ENCODE measurements at regions not wholly inside any gene's neighbourhood (a gene's known extent, or its start where the extent isn't known, plus 50 kb on each side); places are given as distances from the start of the nearest gene placed in this dataset.

- no peak overlapping the region for H3K23ac ChIP-seq (ENCODE audit: low read depth, low read length)
- in situ Hi-C loops (cut with MboI; ENCODE audit: low sequenced_read_pairs) = no loop called here
- CTCF ChIA-PET = no interaction called here
Observed at GRCh38 chr20:57893366-57893999, 183.7 kb upstream of the PMEPA1 start.

More at GRCh38 chr20:57893366-57893999, 183.7 kb upstream of the PMEPA1 start:
- Histone ChIP-seq H3K14ac (replicated peaks; ENCODE audit: low read depth, low read length) (no peak overlapping the region), H3K4me2 (ENCODE audit: low read depth, low read length) (no peak overlapping the region), H2BK20ac (ENCODE audit: low read depth, low read length) (no peak overlapping the region), H3K36me3 (ENCODE audit: control insufficient read depth, insufficient read depth, low read length) (no peaks in the 10 kb centered on the region), H3K4me3 (ENCODE audit: insufficient read depth, low read depth, low read length) (no peak overlapping the region), H3K18ac (ENCODE audit: low read depth, low read length) (no peak overlapping the region), H3K56ac (ENCODE audit: extremely low read depth, insufficient read depth, low read length) (no peak overlapping the region), H4K5ac (ENCODE audit: low read depth, low read length) (no peak overlapping the region), H3K4me1 (ENCODE audit: control insufficient read depth, insufficient read depth, low read length) (no peaks in the 10 kb centered on the region), H4K91ac (ENCODE audit: insufficient read depth, low read depth, low read length) (no peak overlapping the region), H2AK5ac (ENCODE audit: low read depth, low read length) (no peak overlapping the region), H2BK15ac (ENCODE audit: low read depth, low read length) (no peak overlapping the region), H2AK9ac (replicated peaks; ENCODE audit: low read depth, low read length, poor library complexity) (no peak overlapping the region), H2AFZ (replicated peaks; ENCODE audit: low read length, poor library complexity) (no peak overlapping the region), H2BK120ac (ENCODE audit: low read depth, low read length) (no peak overlapping the region), H3K79me1 (ENCODE audit: low read depth in 1 of 2, low read length in 2 of 2) (no peaks in the 10 kb centered on the region), H3K27me3 (ENCODE audit: control insufficient read depth, insufficient read depth, low read length) (peaks cover 4% of the 10 kb centered on the region), H3K9ac (ENCODE audit: low read depth, low read length) (no peak overlapping the region), H3K9me3 (ENCODE audit: control insufficient read depth, insufficient read depth, low read length) (no peaks in the 10 kb centered on the region), H3K27ac (ENCODE audit: insufficient read depth, low read length) (no peak overlapping the region), H3K9me1 (ENCODE audit: insufficient read depth, low read length) (no peaks in the 10 kb centered on the region), H4K8ac (ENCODE audit: low read depth in 2 of 2, low read length in 2 of 2) (no peak overlapping the region), H4K20me1 (ENCODE audit: insufficient read depth, low read length) (no peaks in the 10 kb centered on the region), H3K4ac (ENCODE audit: low read depth, low read length) (no peak overlapping the region), H2BK5ac (ENCODE audit: low read depth, low read length, poor library complexity, severe bottlenecking) (no peak overlapping the region)
- ATAC-seq (ENCODE audit: low read depth) (no peak), DNase-seq (no peak)
- intact Hi-C loops (cut with micrococcal nuclease) = no loop called here
- POLR2A ChIA-PET (ENCODE audit: unreplicated experiment) = no interaction called here
- 10% methylated on average over 3 of the region's 16 CpGs; no CpG with 5 or more reads in 1 of the 2 experiments for WGBS, 2 experiments (ENCODE audit: extremely low coverage in 2 of 2, insufficient read length in 1 of 2)
- TF ChIP-seq NFE2L2 (IDR thresholded peaks at IDR 0.05; ENCODE audit: low read depth, low read length) (no peak), RFX5 (IDR thresholded peaks at IDR 0.05; ENCODE audit: low read depth, low read length) (no peak), CEBPB (IDR thresholded peaks at IDR 0.05; ENCODE audit: low read depth, low read length) (no peak), CTCF (conservative IDR thresholded peaks at IDR 0.05; ENCODE audit: low read depth, low read length) (no peak), RAD21 (IDR thresholded peaks at IDR 0.05; ENCODE audit: low read length) (no peak), MAZ (IDR thresholded peaks at IDR 0.05; ENCODE audit: borderline replicate concordance, low read depth, low read length) (no peak), CHD1 (IDR thresholded peaks at IDR 0.05; ENCODE audit: low read depth, low read length) (no peak), MAFK (IDR thresholded peaks at IDR 0.05; ENCODE audit: low read depth, low read length) (no peak), MXI1 (IDR thresholded peaks at IDR 0.05; ENCODE audit: borderline replicate concordance, low read depth, low read length) (no peak), RCOR1 (IDR thresholded peaks at IDR 0.05; ENCODE audit: insufficient replicate concordance, low read length) (no peak), FOS (IDR thresholded peaks at IDR 0.05; ENCODE audit: low read depth, low read length) (no peak), BHLHE40 (IDR thresholded peaks at IDR 0.05; ENCODE audit: low read depth, low read length) (no peak)
- no TSS peak for BruUV-seq (replicated peaks)
- dilution Hi-C loops (cut with HindIII; ENCODE audit: low sequenced_read_pairs, unreplicated experiment) = no loop called here

Data from IMR-90 (cell line).